Stimulated activated naive CD4-positive, alpha-beta T cell (primary cell): ENCODE measurements at regions not wholly inside any gene's neighbourhood (a gene's known extent, or its start where the extent isn't known, plus 50 kb on each side); places are given as distances from the start of the nearest gene placed in this dataset.
"Not testable (repeated sequence)": the region's sequence is repeated elsewhere in the genome, so short reads cannot be mapped to it uniquely, and the experiment has no call there.

Experiments used
- DNase-seq, 6 experiments: peaks; one replicate each; lab custom pipeline; 2025; lab: John Stamatoyannopoulos, UW

- no peak for DNase-seq
Measured at GRCh38 chr14:105888784-105889665, 362.6 kb downstream of the TMEM121 start.

DNA sequence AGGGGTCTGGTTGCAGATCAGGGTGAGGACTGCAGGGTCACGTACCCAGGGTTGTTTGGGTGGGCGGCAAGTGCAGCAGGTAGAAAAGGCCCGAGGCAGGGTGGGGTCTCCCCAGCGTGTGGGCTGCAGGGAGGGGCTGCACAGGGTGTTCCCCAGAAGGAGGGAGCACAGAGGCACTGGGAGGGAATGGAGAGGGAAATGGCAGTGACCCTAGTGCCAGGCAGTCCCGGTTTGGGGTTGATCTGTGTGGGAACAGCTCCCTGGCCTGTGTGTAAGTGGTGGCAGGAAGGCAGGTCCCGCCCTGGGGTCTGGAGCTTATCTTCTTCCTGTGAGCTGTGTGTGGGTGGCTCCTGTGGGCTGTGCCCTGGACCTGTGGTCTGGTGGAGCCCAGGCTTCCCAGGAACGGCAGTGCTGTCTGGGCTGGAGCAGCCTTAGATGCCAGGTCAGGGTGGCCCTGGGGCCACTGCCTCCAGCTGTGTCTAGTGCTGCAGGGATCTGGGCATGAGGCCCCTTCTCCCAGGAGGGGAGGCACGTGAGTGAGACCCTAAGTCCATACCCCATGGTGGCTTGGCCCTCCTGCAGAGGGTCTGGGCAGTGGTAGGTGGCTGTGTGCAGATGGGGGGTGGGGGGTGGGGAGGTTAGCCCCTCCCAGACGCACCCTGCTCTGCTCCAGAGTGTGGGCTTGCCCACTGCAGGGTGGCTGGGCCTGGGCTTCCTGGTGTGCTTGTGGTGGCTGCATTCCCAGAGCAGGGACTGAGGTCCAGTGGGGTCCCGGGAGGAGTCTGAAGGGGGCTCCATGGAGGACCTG is 363.5 kb downstream of the TMEM121 start:
- no peak for DNase-seq

- no peak for DNase-seq
Measured at GRCh38 chr14:105890474-105891220, 364.3 kb downstream of the TMEM121 start.

DNA sequence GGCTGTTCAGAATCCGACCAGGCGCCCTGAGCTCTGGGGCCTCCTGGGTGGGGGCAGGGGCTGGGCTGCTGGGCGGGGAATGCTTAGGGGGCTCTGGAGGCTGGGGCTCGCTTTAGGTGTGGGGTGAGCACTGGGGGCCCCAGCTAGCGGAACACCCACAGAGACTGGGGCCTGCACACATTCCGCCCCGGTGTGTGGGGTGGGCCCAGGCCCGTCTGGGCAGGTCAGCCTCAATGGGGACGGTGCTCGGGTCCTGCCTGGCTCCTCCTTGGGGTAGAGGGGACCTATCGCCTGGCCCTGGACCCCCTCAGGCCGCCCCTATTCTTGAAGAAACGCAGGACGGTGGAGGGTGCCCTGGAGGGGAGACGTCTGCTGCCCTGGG is 364.8 kb downstream of the TMEM121 start:
- DNase-seq, result no peak

DNA sequence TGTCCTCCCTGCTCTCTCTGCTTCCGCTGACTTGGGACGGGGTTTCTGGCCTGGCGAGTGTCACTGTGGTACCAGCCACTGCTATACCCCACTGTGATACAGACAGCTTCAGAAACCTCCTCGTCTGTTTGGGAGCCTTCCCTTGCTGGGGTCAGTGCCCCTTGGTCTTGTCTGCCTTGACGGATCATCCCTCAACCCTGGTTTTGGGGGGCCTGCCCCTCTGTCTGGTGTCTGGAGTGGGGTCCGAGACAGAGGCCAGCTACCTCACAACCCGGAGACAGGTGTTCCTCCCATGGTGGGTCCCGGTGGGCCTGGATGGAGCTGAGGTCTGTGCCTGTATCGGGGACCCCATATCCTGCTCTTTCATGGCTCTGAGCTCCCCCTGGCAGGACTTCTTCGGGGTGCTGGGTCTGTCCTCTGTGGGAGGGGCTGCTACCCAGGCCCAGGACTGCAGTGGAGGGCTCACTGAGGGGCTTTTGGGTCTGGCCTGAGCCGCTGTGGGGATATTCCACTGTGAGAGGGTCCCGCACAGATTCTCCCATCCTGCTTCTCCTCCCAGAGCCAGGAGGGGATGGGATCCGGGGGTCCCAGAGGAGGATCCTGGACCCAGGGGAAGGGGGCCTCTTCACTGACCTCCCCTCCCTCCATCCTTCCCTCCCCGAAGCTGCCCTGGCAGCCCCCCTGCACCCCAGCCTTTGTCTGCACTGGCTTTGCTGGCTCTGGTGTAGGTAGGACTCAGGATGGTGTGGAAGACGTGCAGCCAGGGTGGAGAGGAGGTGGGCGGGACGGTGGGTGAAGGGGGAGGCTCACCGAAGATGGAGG is 365.5 kb downstream of the TMEM121 start:
- DNase-seq, result no peak

- DNase-seq, result not testable (repeated sequence)
Measured at GRCh38 chr14:105892453-105893441, 366.4 kb downstream of the TMEM121 start.

GRCh38 chr14:105893686-105894085 is 367.3 kb downstream of the TMEM121 start:
- DNase-seq, result not testable (repeated sequence)

GRCh38 chr14:105894125-105894977 is 368.0 kb downstream of the TMEM121 start:
- no peak for DNase-seq

DNA sequence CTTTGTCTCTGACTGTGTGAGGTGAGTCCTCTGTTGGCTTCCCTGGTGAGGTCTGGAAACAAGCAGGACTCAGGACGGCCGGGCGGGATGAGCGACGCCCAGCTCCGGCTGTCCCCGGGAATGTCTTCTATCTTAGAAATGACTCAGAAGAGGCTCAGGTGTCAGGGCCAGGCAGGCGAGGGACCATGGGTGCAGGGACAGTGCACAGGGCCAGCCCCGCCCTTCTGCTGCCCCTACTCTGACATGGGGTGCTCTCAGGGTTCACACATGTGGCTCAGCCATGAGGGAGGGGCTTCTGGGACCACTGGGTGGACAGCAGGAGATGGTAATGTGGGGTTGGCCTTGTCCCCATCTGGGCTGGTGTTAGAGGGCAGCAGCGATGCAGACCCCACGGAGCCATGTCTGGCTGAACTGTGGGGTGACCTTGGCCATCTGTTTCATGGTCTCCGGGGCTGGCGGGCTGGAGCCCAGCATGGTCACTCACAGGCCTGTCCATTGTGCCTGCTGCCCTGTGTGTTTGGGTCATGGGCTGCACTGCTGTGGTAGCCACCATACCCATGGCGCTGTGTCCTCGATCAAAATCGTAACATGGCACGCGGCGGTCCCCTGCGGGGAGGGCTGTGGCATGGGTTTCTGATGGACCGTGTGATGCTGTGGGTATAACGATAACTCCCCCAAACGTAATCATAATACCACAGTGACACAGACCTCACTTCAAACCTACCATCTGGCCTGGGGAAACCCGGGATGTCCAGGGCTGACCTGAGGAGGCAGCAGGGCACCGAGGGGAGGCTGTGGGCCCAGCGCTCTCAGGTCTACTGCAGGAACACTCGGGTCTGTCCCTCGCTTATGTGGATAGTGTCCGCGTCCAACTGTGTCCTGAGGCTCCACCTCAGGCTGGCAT is 368.8 kb downstream of the TMEM121 start:
- no peak for DNase-seq

GRCh38 chr14:105896206-105896605 is 369.8 kb downstream of the TMEM121 start:
- not testable (repeated sequence) for DNase-seq

- DNase-seq, result not testable (repeated sequence)
Measured at GRCh38 chr14:105896961-105897724, 370.8 kb downstream of the TMEM121 start.

DNA sequence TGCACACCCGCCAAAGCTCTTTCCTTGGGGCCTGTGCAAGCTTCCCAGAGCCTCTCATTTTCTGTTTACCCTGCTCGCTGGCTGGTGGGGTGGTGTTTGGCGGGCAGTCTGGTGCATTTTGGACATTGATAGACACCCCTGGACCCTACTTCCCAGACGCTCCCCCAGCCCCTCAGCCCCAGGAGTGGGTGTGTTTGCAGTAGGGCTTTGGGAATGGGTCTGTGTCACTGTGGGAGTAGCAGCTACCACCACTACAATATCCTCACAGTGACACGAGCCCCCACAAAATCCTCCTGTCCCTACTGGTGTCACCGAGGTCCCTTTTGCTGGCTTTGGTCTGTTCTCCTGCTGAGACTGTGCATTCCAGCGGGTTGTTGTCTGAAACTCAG is 371.3 kb downstream of the TMEM121 start:
- DNase-seq, result no peak

DNA sequence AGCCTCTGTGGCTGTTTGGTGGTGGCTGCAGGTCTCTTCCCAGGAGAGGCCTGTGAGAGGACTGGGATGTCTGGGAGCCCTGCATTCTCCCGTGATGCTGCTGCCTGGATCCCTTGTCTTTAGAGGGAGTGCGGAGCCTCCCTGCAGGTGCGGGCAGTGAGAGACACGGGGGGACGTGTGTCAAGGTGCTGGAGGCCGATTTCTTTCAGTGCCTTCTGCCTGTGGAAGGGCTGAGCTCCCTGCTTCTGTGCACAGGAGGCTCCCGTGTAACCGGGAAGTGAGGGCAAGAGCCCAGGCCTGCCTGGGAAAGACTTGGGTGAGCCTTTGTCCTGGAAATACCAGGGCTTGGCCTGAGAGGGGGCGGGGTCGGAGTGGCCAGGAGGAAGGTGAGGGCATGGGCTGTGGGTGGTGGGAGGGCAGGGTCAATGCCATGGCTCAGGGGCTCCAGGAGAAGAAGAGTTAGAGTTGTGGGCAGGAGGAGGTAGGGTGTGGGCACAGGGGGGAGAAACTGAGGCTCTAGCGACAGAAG is 372.2 kb downstream of the TMEM121 start:
- no peak for DNase-seq

- DNase-seq, result peak in 2 of 6 experiments; percentile 5 to 15
Measured at GRCh38 chr14:105899071-105899641, 372.8 kb downstream of the TMEM121 start.

GRCh38 chr14:105899657-105900397 is 373.4 kb downstream of the TMEM121 start:
- DNase-seq, result no peak
